ENCODE measurements at regions not wholly inside any gene's neighbourhood (a gene's known extent, or its start where the extent isn't known, plus 50 kb on each side); places are given as distances from the start of the nearest gene placed in this dataset.

DNA sequence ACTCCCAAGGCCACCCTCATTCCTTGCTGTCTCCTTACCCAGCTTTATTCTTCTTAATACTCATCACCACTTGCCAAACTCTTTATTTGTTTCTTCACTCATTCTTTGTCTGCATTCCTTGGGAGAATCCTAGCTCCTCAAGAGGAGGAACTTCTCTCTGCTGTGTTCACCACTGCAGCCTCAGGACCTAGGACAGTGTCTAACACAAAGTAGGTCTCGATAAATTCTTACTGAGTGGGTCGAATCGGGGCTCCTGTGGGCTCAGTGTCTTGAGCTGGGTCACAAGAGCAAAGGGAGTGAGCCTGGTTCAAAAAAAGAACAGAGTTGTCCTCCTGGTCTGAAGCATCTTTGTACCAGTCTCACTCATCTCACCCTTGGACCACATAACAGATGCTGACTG is 224.1 kb upstream of the TMEM132C start:
- Histone ChIP-seq H3K36me3 (no peaks in the 10 kb centered on the region), H3K27me3 (replicated peaks in 1 of 7) (no peaks in the 10 kb centered on the region), H3K9me3 (peaks cover 0 to 7% (median 0%) of the 10 kb centered on the region in 8 donors), H3K4me3 (no peak overlapping the region), H3K4me1 (no peaks in the 10 kb centered on the region), H3K27ac (no peak overlapping the region)
- intact Hi-C loops (cut with DNase I; ENCODE audit: low total_unique reads), result no loop called here
- TF ChIP-seq POLR2A (IDR thresholded peaks at IDR 0.05), result no peak
- no peak for TF ChIP-seq CTCF (IDR thresholded peaks at IDR 0.05 in 8 of 11, conservative IDR thresholded peaks at IDR 0.05 in 3 of 11)
- TF ChIP-seq POLR2AphosphoS5 (IDR thresholded peaks at IDR 0.05), result no peak
- no peak for DNase-seq
- WGBS, 5 donors, result 83 to 95% (median 86%) methylated on average over 3 of the region's 3 CpGs

DNA sequence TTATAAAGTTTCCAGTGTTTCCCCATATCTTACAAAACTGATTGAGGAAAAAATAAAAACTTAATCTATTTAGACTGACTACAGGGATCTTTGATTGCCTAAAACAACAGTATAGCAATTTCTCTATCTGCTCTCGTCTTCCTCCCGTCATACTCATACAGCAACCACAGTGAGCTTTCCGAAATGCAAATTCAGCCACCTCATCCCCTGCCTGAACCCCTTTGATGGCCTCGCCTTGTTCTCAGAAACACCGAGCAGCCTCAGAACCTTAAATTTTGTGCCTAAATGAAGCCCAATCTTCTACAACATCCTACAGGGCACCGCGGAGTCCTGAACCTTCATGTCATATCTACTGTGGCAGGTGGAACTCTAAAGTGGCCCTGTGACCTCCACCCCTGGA is 223.7 kb upstream of the TMEM132C start:
- H3K9me3 ChIP-seq, result peaks cover 0 to 7% (median 0%) of the 10 kb centered on the region in 8 donors
- TF ChIP-seq POLR2AphosphoS5 (IDR thresholded peaks at IDR 0.05), result no peak
- TF ChIP-seq CTCF (IDR thresholded peaks at IDR 0.05 in 8 of 11, conservative IDR thresholded peaks at IDR 0.05 in 3 of 11), result no peak
- TF ChIP-seq POLR2A (IDR thresholded peaks at IDR 0.05), result no peak
- no peaks in the 10 kb centered on the region for H3K36me3 ChIP-seq
- H3K27me3 ChIP-seq (replicated peaks in 1 of 7), result no peaks in the 10 kb centered on the region
- WGBS, 5 donors, result 74 to 95% (median 91%) methylated on average over 7 of the region's 7 CpGs
- no peak overlapping the region for H3K27ac ChIP-seq
- DNase-seq, result no peak
- intact Hi-C loops (cut with DNase I; ENCODE audit: low total_unique reads), result no loop called here
- H3K4me3 ChIP-seq, result no peak overlapping the region
- no peaks in the 10 kb centered on the region for H3K4me1 ChIP-seq

GRCh38 chr12:128047266-128048060 is 219.5 kb upstream of the TMEM132C start:
- 69 to 79% (median 74%) methylated on average over 3 of the region's 3 CpGs for WGBS, 5 donors
- Histone ChIP-seq H3K36me3 (no peaks in the 10 kb centered on the region), H3K9me3 (peaks cover 0 to 3% (median 0%) of the 10 kb centered on the region in 8 donors), H3K27me3 (replicated peaks in 1 of 7) (no peaks in the 10 kb centered on the region), H3K27ac (no peak overlapping the region), H3K4me3 (no peak overlapping the region), H3K4me1 (no peaks in the 10 kb centered on the region)
- intact Hi-C loops (cut with DNase I; ENCODE audit: low total_unique reads), result no loop called here
- TF ChIP-seq POLR2A (IDR thresholded peaks at IDR 0.05) (no peak), POLR2AphosphoS5 (IDR thresholded peaks at IDR 0.05) (no peak), CTCF (IDR thresholded peaks at IDR 0.05 in 8 of 11, conservative IDR thresholded peaks at IDR 0.05 in 3 of 11) (no peak)
- DNase-seq, result no peak

DNA sequence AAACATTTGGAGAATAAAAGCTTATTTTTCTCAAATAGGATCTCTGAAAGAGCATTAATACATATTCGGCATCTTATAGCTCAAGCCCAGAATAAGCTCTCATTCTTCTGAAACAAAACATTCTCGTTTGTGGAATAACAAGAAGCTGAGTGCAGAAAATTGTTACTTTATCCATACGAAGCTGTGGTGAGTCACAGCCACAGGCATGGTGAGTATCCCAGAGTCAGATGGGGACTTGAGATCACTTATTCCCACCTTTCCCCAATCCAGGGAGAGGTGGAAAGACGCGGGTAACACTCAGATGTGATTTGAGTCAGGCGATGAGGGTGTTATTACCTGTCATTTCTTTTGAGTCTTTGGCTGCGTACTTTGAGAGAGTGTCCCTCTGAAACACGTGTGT is 214.6 kb upstream of the TMEM132C start:
- DNase-seq, result no peak
- Histone ChIP-seq H3K27ac (no peak overlapping the region), H3K4me1 (no peaks in the 10 kb centered on the region), H3K4me3 (no peak overlapping the region), H3K9me3 (no peaks in the 10 kb centered on the region), H3K36me3 (no peaks in the 10 kb centered on the region), H3K27me3 (replicated peaks in 1 of 7) (no peaks in the 10 kb centered on the region)
- intact Hi-C loops (cut with DNase I; ENCODE audit: low total_unique reads), result no loop called here
- WGBS, 5 donors, result 76 to 85% (median 81%) methylated on average over 8 of the region's 8 CpGs
- TF ChIP-seq CTCF (IDR thresholded peaks at IDR 0.05 in 8 of 11, conservative IDR thresholded peaks at IDR 0.05 in 3 of 11) (no peak), POLR2A (IDR thresholded peaks at IDR 0.05) (no peak), POLR2AphosphoS5 (IDR thresholded peaks at IDR 0.05) (no peak)
